ENCODE measurements at regions not wholly inside any gene's neighbourhood (a gene's known extent, or its start where the extent isn't known, plus 50 kb on each side); places are given as distances from the start of the nearest gene placed in this dataset.

DNA sequence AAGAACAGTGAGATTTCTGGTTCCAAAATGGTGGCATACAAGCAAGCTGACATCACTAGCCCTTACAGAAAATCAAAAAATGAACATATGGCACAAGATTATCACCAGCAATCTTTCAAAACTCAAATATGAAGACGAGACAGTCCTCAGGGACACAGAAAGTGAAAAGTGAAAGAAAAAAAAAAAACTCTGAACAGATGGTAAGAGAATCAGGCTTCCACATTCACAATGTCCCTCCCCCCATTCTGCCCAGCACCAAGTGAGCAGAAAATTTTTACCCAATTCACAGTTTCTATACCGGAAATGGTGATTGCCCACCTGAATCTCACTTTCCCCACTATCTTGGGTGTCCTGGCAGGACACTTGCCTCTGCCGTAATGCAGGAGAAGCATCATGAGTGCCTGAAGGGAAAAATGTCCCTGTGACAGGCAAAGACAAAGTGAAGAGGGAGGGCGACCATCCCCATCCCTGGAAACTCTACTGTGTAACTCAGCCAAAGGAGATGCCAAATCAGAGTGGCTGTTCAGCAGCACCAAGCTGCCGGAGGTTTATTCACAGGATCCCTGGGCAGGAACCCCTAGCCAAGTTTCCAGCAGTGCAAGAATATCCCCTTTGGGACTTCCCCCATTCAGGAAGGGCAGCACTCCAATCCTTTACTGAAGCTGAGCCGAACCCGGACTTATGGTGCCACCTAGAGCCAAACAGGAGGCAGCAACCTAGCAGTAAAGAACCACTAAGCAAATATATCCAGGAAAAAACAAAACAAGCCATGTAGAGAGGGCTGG is 312.2 kb downstream of the LRATD1 start:
- TF ChIP-seq, protein P1, sequence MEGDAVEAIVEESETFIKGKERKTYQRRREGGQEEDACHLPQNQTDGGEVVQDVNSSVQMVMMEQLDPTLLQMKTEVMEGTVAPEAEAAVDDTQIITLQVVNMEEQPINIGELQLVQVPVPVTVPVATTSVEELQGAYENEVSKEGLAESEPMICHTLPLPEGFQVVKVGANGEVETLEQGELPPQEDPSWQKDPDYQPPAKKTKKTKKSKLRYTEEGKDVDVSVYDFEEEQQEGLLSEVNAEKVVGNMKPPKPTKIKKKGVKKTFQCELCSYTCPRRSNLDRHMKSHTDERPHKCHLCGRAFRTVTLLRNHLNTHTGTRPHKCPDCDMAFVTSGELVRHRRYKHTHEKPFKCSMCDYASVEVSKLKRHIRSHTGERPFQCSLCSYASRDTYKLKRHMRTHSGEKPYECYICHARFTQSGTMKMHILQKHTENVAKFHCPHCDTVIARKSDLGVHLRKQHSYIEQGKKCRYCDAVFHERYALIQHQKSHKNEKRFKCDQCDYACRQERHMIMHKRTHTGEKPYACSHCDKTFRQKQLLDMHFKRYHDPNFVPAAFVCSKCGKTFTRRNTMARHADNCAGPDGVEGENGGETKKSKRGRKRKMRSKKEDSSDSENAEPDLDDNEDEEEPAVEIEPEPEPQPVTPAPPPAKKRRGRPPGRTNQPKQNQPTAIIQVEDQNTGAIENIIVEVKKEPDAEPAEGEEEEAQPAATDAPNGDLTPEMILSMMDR (IDR thresholded peaks at IDR 0.05): no peak
- TF ChIP-seq POLR2AphosphoS5 (IDR thresholded peaks at IDR 0.05): no peak
- no peak for TF ChIP-seq EP300 (IDR thresholded peaks at IDR 0.05)
